ENCODE measurements at regions not wholly inside any gene's neighbourhood (a gene's known extent, or its start where the extent isn't known, plus 50 kb on each side); places are given as distances from the start of the nearest gene placed in this dataset.

GRCh38 chr13:40328091-40328490 is 338.4 kb downstream of the FOXO1 start:
- peaks cover 21% of the 10 kb centered on the region for H3K9me3 ChIP-seq (ENCODE audit: control insufficient read depth, low read length)
- H3K23ac ChIP-seq (ENCODE audit: low read length in 2 of 2) = no peak overlapping the region
- H3K14ac ChIP-seq (ENCODE audit: low read length in 2 of 2) = no peak overlapping the region
- H2AK5ac ChIP-seq (ENCODE audit: low read length, severe bottlenecking) = no peak overlapping the region
- H3K4me3 ChIP-seq (ENCODE audit: insufficient read depth in 1 of 2, low read depth in 1 of 2, low read length in 2 of 2) = no peak overlapping the region
- no peak overlapping the region for H2BK120ac ChIP-seq (ENCODE audit: low read depth, low read length)
- H4K8ac ChIP-seq (ENCODE audit: low read length) = no peak overlapping the region
- no peak overlapping the region for H2BK12ac ChIP-seq (ENCODE audit: low read length in 2 of 2)
- no peak overlapping the region for H2BK5ac ChIP-seq (ENCODE audit: low read depth, low read length, poor library complexity, severe bottlenecking)
- no peak overlapping the region for H4K91ac ChIP-seq (ENCODE audit: low read length)
- no peaks in the 10 kb centered on the region for H3K4me1 ChIP-seq (ENCODE audit: control insufficient read depth, insufficient read depth, low read depth, low read length)
- no peak overlapping the region for H3K18ac ChIP-seq (ENCODE audit: low read depth in 1 of 2, low read length in 2 of 2)
- H3K4me2 ChIP-seq (ENCODE audit: low read length, poor library complexity, severe bottlenecking) = no peak overlapping the region
- H3K9ac ChIP-seq (ENCODE audit: low read length) = no peak overlapping the region
- H3K79me1 ChIP-seq (replicated peaks; ENCODE audit: low read length, poor library complexity, severe bottlenecking) = no peaks in the 10 kb centered on the region
- no peak overlapping the region for H3K4ac ChIP-seq (ENCODE audit: low read depth in 1 of 2, low read length in 2 of 2)
- no peak overlapping the region for H2AFZ ChIP-seq (ENCODE audit: low read depth, low read length)
- H3K27ac ChIP-seq (ENCODE audit: low read length, poor library complexity, severe bottlenecking) = no peak overlapping the region
- H3K27me3 ChIP-seq (ENCODE audit: control insufficient read depth in 1 of 2, insufficient read depth in 1 of 2, low read length in 2 of 2) = no peaks in the 10 kb centered on the region
- H3K36me3 ChIP-seq (ENCODE audit: control insufficient read depth in 1 of 2, insufficient read depth in 2 of 2, low read depth in 1 of 2, low read length in 2 of 2) = no peaks in the 10 kb centered on the region
- DNase-seq = no peak
- no peak overlapping the region for H2BK15ac ChIP-seq (ENCODE audit: low read depth, poor library complexity, severe bottlenecking)

DNA sequence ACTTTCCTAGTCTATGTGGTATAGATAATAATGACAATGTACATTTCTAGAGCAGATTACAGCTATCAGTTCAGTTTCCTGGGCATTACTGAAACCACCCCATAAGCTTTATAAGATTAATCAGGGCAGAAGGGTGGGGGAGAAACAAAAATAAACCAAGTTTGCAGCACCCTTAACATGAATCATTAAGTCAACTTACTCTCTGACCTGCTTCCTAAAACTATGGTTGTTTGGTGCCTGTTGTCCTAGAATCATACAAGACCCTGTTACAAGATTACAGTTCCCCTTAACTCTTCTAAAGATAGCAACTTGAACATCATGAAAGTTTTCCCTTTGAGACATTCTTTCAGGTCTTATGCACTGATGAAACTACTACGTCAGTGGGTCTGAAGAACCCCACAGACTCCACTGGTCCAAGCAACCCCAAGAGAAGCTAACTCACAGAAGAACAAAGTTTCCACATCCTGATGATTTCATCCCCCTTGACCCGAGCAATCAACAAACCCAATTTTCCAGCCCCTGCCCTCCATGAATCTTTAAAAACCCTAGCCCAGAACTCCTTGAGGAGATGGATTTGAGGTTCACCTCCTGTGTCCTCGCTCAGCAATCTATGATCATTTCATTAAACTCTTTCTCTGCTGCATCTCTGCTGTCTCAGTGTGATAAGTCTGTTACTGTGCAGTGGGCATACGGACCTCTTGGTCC is 336.5 kb downstream of the FOXO1 start:
- Histone ChIP-seq H4K91ac (ENCODE audit: low read length) (no peak overlapping the region), H3K18ac (ENCODE audit: low read depth in 1 of 2, low read length in 2 of 2) (no peak overlapping the region), H2BK5ac (ENCODE audit: low read depth, low read length, poor library complexity, severe bottlenecking) (no peak overlapping the region), H3K79me1 (replicated peaks; ENCODE audit: low read length, poor library complexity, severe bottlenecking) (no peaks in the 10 kb centered on the region), H2BK12ac (ENCODE audit: low read length in 2 of 2) (no peak overlapping the region), H2BK15ac (ENCODE audit: low read depth, poor library complexity, severe bottlenecking) (no peak overlapping the region), H3K27me3 (ENCODE audit: control insufficient read depth in 1 of 2, insufficient read depth in 1 of 2, low read length in 2 of 2) (no peaks in the 10 kb centered on the region), H3K23ac (ENCODE audit: low read length in 2 of 2) (no peak overlapping the region), H3K4me1 (ENCODE audit: control insufficient read depth, insufficient read depth, low read depth, low read length) (peaks cover 4% of the 10 kb centered on the region), H3K4me2 (ENCODE audit: low read length, poor library complexity, severe bottlenecking) (no peak overlapping the region), H2BK120ac (ENCODE audit: low read depth, low read length) (no peak overlapping the region), H3K14ac (ENCODE audit: low read length in 2 of 2) (no peak overlapping the region), H3K9me3 (ENCODE audit: control insufficient read depth, low read length) (peaks cover 13% of the 10 kb centered on the region), H3K4me3 (ENCODE audit: insufficient read depth in 1 of 2, low read depth in 1 of 2, low read length in 2 of 2) (no peak overlapping the region), H3K9ac (ENCODE audit: low read length) (no peak overlapping the region), H2AK5ac (ENCODE audit: low read length, severe bottlenecking) (no peak overlapping the region), H2AFZ (ENCODE audit: low read depth, low read length) (no peak overlapping the region), H4K8ac (ENCODE audit: low read length) (no peak overlapping the region), H3K36me3 (ENCODE audit: control insufficient read depth in 1 of 2, insufficient read depth in 2 of 2, low read depth in 1 of 2, low read length in 2 of 2) (no peaks in the 10 kb centered on the region), H3K27ac (ENCODE audit: low read length, poor library complexity, severe bottlenecking) (no peak overlapping the region), H3K4ac (ENCODE audit: low read depth in 1 of 2, low read length in 2 of 2) (no peak overlapping the region)
- WGBS = 75% methylated on average over 3 of the region's 4 CpGs
- no peak for DNase-seq

DNA sequence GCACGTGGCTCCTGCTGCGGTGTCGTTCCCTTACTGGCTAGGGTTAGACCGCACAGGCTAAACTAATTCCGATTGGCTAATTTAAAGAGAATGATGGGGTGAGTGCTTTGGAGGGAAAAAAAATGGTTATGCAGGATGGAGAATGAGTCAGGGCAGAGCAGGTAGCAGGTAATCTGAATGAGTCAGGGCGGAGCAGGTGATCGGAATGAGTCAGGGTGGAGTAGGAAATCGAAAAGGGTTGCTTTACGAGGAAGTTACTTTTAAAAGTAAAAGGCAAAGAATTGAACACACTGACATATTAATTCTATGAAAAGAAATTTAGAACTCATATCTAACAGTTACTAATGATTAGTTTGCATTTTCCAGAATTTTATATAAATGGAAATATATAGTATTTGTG is 335.5 kb downstream of the FOXO1 start:
- H3K23ac ChIP-seq (ENCODE audit: low read length in 2 of 2) = no peak overlapping the region
- H3K4ac ChIP-seq (ENCODE audit: low read depth in 1 of 2, low read length in 2 of 2) = no peak overlapping the region
- 95% methylated on average over 7 of the region's 9 CpGs for WGBS
- no peak overlapping the region for H4K8ac ChIP-seq (ENCODE audit: low read length)
- H3K4me3 ChIP-seq (ENCODE audit: insufficient read depth in 1 of 2, low read depth in 1 of 2, low read length in 2 of 2) = no peak overlapping the region
- H2AFZ ChIP-seq (ENCODE audit: low read depth, low read length) = no peak overlapping the region
- H3K9ac ChIP-seq (ENCODE audit: low read length) = no peak overlapping the region
- H3K18ac ChIP-seq (ENCODE audit: low read depth in 1 of 2, low read length in 2 of 2) = no peak overlapping the region
- peaks cover 4% of the 10 kb centered on the region for H3K4me1 ChIP-seq (ENCODE audit: control insufficient read depth, insufficient read depth, low read depth, low read length)
- no peak overlapping the region for H4K91ac ChIP-seq (ENCODE audit: low read length)
- H3K9me3 ChIP-seq (ENCODE audit: control insufficient read depth, low read length) = peaks cover 7% of the 10 kb centered on the region
- no peak overlapping the region for H3K14ac ChIP-seq (ENCODE audit: low read length in 2 of 2)
- no peak overlapping the region for H2BK15ac ChIP-seq (ENCODE audit: low read depth, poor library complexity, severe bottlenecking)
- H3K79me1 ChIP-seq (replicated peaks; ENCODE audit: low read length, poor library complexity, severe bottlenecking) = no peaks in the 10 kb centered on the region
- no peak overlapping the region for H3K4me2 ChIP-seq (ENCODE audit: low read length, poor library complexity, severe bottlenecking)
- H3K27me3 ChIP-seq (ENCODE audit: control insufficient read depth in 1 of 2, insufficient read depth in 1 of 2, low read length in 2 of 2) = no peaks in the 10 kb centered on the region
- H3K27ac ChIP-seq (ENCODE audit: low read length, poor library complexity, severe bottlenecking) = no peak overlapping the region
- no peak for DNase-seq
- H2AK5ac ChIP-seq (ENCODE audit: low read length, severe bottlenecking) = no peak overlapping the region
- no peak overlapping the region for H2BK12ac ChIP-seq (ENCODE audit: low read length in 2 of 2)
- H2BK5ac ChIP-seq (ENCODE audit: low read depth, low read length, poor library complexity, severe bottlenecking) = no peak overlapping the region
- H3K36me3 ChIP-seq (ENCODE audit: control insufficient read depth in 1 of 2, insufficient read depth in 2 of 2, low read depth in 1 of 2, low read length in 2 of 2) = no peaks in the 10 kb centered on the region
- no peak overlapping the region for H2BK120ac ChIP-seq (ENCODE audit: low read depth, low read length)

- Histone ChIP-seq H2AFZ (ENCODE audit: low read depth, low read length) (no peak overlapping the region), H3K9ac (ENCODE audit: low read length) (no peak overlapping the region), H3K23ac (ENCODE audit: low read length in 2 of 2) (no peak overlapping the region), H3K27ac (ENCODE audit: low read length, poor library complexity, severe bottlenecking) (no peak overlapping the region), H3K4me1 (ENCODE audit: control insufficient read depth, insufficient read depth, low read depth, low read length) (peaks cover 4% of the 10 kb centered on the region), H3K36me3 (ENCODE audit: control insufficient read depth in 1 of 2, insufficient read depth in 2 of 2, low read depth in 1 of 2, low read length in 2 of 2) (no peaks in the 10 kb centered on the region), H3K4me2 (ENCODE audit: low read length, poor library complexity, severe bottlenecking) (no peak overlapping the region), H3K4me3 (ENCODE audit: insufficient read depth in 1 of 2, low read depth in 1 of 2, low read length in 2 of 2) (no peak overlapping the region), H3K27me3 (ENCODE audit: control insufficient read depth in 1 of 2, insufficient read depth in 1 of 2, low read length in 2 of 2) (no peaks in the 10 kb centered on the region), H2BK5ac (ENCODE audit: low read depth, low read length, poor library complexity, severe bottlenecking) (no peak overlapping the region), H3K4ac (ENCODE audit: low read depth in 1 of 2, low read length in 2 of 2) (no peak overlapping the region), H3K9me3 (ENCODE audit: control insufficient read depth, low read length) (peaks cover 6% of the 10 kb centered on the region), H3K79me1 (replicated peaks; ENCODE audit: low read length, poor library complexity, severe bottlenecking) (no peaks in the 10 kb centered on the region), H3K18ac (ENCODE audit: low read depth in 1 of 2, low read length in 2 of 2) (no peak overlapping the region), H2BK15ac (ENCODE audit: low read depth, poor library complexity, severe bottlenecking) (no peak overlapping the region), H4K8ac (ENCODE audit: low read length) (no peak overlapping the region), H4K91ac (ENCODE audit: low read length) (no peak overlapping the region), H2BK120ac (ENCODE audit: low read depth, low read length) (no peak overlapping the region), H2BK12ac (ENCODE audit: low read length in 2 of 2) (no peak overlapping the region), H2AK5ac (ENCODE audit: low read length, severe bottlenecking) (no peak overlapping the region), H3K14ac (ENCODE audit: low read length in 2 of 2) (no peak overlapping the region)
- DNase-seq = no peak
Observed at GRCh38 chr13:40331802-40332201, 334.6 kb downstream of the FOXO1 start.
